GM23338 (cell line): ENCODE measurements at regions not wholly inside any gene's neighbourhood (a gene's known extent, or its start where the extent isn't known, plus 50 kb on each side); places are given as distances from the start of the nearest gene placed in this dataset.

Experiments used
- ATAC-seq: fragments of 200-7000 bp; cut with Tn5 transposase; 3 replicates; pipeline ENCODE4 v1.9.1; 2020
- DNase-seq: peaks from one replicate; pipeline ENCODE4 v3.0.0-alpha.2; 2015; ENCODE audit warnings: low spot score
- H2AFZ ChIP-seq: fragments of 200-600 bp; sonication (generic); 2 replicates; pipeline ENCODE4 v1.8.0; 2016; ENCODE audit warnings: antibody characterized with exemption, mild to moderate bottlenecking, moderate library complexity
- H3F3A ChIP-seq: fragments of 200-600 bp; sonication (generic); replicated peaks from 2 replicates; pipeline ENCODE4 v1.8.0; 2017; ENCODE audit warnings: antibody characterized with exemption, mixed run types, low read depth
- H3K27ac ChIP-seq: fragments of 200-600 bp; sonication (generic); 2 replicates; pipeline ENCODE4 v1.6.1; 2016; ENCODE audit warnings: low read depth
- H3K27me3 ChIP-seq: fragments of 200-600 bp; sonication (generic); 2 replicates; pipeline ENCODE4 v1.8.0; 2016; ENCODE audit warnings: mild to moderate bottlenecking, mixed run types, moderate library complexity; ENCODE audit not compliant: insufficient read depth
- H3K36me3 ChIP-seq: fragments of 200-600 bp; sonication (generic); 2 replicates; pipeline ENCODE4 v1.8.0; 2016; ENCODE audit warnings: mild to moderate bottlenecking; ENCODE audit not compliant: insufficient read depth
- H3K4me1 ChIP-seq: fragments of 200-600 bp; sonication (generic); 2 replicates; pipeline ENCODE4 v1.8.0; 2016; ENCODE audit warnings: mild to moderate bottlenecking, moderate library complexity; ENCODE audit not compliant: insufficient read depth
- H3K4me2 ChIP-seq: fragments of 200-600 bp; sonication (generic); 2 replicates; pipeline ENCODE4 v1.7.1; 2017; ENCODE audit warnings: mixed run types
- H3K4me3 ChIP-seq: fragments of 200-600 bp; sonication (generic); 2 replicates; pipeline ENCODE4 v1.6.1; 2016; ENCODE audit warnings: mixed run types
- H3K79me2 ChIP-seq: fragments of 200-600 bp; sonication (generic); replicated peaks from 2 replicates; pipeline ENCODE4 v1.8.0; 2017; ENCODE audit warnings: mild to moderate bottlenecking; ENCODE audit not compliant: insufficient read depth
- H3K9me2 ChIP-seq: fragments of 200-600 bp; sonication (generic); 2 replicates; pipeline ENCODE4 v1.8.0; 2017; ENCODE audit not compliant: insufficient read depth
- H4K20me1 ChIP-seq: fragments of 200-600 bp; sonication (generic); replicated peaks from 2 replicates; pipeline ENCODE4 v1.8.0; 2017; ENCODE audit warnings: mild to moderate bottlenecking; ENCODE audit not compliant: insufficient read depth
- H3K27ac Mint-ChIP-seq: 2 replicates; pipeline ENCODE4 v1.8.0; 2020; ENCODE audit warnings: inconsistent platforms, mild to moderate bottlenecking, moderate library complexity, mixed read lengths
- H3K27me3 Mint-ChIP-seq: 3 replicates; pipeline ENCODE4 v1.8.0; 2022; ENCODE audit warnings: low read depth, mild to moderate bottlenecking, moderate library complexity, mixed read lengths, inconsistent platforms; ENCODE audit not compliant: insufficient read depth, poor library complexity
- H3K36me3 Mint-ChIP-seq: 3 replicates; pipeline ENCODE4 v1.8.0; 2021; ENCODE audit warnings: low read depth, mild to moderate bottlenecking, inconsistent platforms, moderate library complexity, mixed read lengths
- H3K4me1 Mint-ChIP-seq: 3 replicates; pipeline ENCODE4 v1.8.0; 2020; ENCODE audit warnings: mild to moderate bottlenecking, inconsistent platforms, mixed read lengths
- H3K4me3 Mint-ChIP-seq: 3 replicates; pipeline ENCODE4 v1.8.0; 2021; ENCODE audit warnings: moderate library complexity, mild to moderate bottlenecking, inconsistent platforms, mixed read lengths
- H3K9me3 Mint-ChIP-seq: 3 replicates; pipeline ENCODE4 v1.8.0; 2020; ENCODE audit warnings: moderate library complexity, mild to moderate bottlenecking, inconsistent platforms, mixed read lengths
- CREB1 ChIP-seq: fragments of 250-450 bp; sonication (Bioruptor Pico); IDR thresholded peaks from 2 replicates; pipeline ENCODE4 v1.5.0; 2020; ENCODE audit warnings: low read depth, mild to moderate bottlenecking, moderate library complexity
- CTCF ChIP-seq, 2 experiments: fragments of 200-600 bp in 1 of 2; sonication (generic) in 1 of 2; conservative IDR thresholded peaks; 2 replicates each; pipeline versions ENCODE4 v1.5.1 to v1.6.1; 2016 to 2017; ENCODE audit warnings: antibody characterized with exemption in 2 of 2, low read depth in 2 of 2, mild to moderate bottlenecking in 2 of 2, moderate library complexity in 1 of 2
- ETS1 ChIP-seq: IDR thresholded peaks from 2 replicates; pipeline ENCODE4 v1.6.1; 2016; ENCODE audit warnings: antibody characterized with exemption
- EZH2phosphoT487 ChIP-seq: fragments of 200-600 bp; sonication (generic); IDR thresholded peaks from one replicate; pipeline ENCODE4 v1.8.1; 2018; ENCODE audit warnings: antibody characterized with exemption; ENCODE audit not compliant: unreplicated experiment
- JUNB ChIP-seq: IDR thresholded peaks from one replicate; pipeline ENCODE4 v1.6.1; 2016; ENCODE audit warnings: antibody characterized with exemption; ENCODE audit not compliant: unreplicated experiment
- REST ChIP-seq: IDR thresholded peaks from one replicate; pipeline ENCODE4 v1.6.1; 2018; ENCODE audit warnings: antibody characterized with exemption; ENCODE audit not compliant: unreplicated experiment
- STAT1 ChIP-seq: IDR thresholded peaks from one replicate; pipeline ENCODE4 v1.6.1; 2016; ENCODE audit warnings: antibody characterized with exemption; ENCODE audit not compliant: unreplicated experiment
- ZNF331 ChIP-seq: fragments of 250-450 bp; sonication (Bioruptor Pico); IDR thresholded peaks from 2 replicates; pipeline ENCODE4 v1.5.0; 2020; ENCODE audit warnings: low read depth, mild to moderate bottlenecking, moderate library complexity
- ZNF462 ChIP-seq: fragments of 250-450 bp; sonication (Bioruptor Pico); IDR thresholded peaks from 2 replicates; pipeline ENCODE4 v1.5.0; 2020; ENCODE audit warnings: mild to moderate bottlenecking, moderate library complexity

GRCh38 chr12:30187426-30187825, 403.7 kb upstream of the TMTC1 start:
- no peaks in the 10 kb centered on the region for H3K27me3 ChIP-seq
- Mint-ChIP-seq H3K9me3 (no peaks in the 10 kb centered on the region; the same call in 2 of the 3 replicates), H3K27me3 (peaks cover 3% of the 10 kb centered on the region), H3K27ac (no peak overlapping the region), H3K36me3 (no peaks in the 10 kb centered on the region), H3K4me3 (no peak overlapping the region), H3K4me1 (no peaks in the 10 kb centered on the region)
- no peaks in the 10 kb centered on the region for H3K36me3 ChIP-seq
- DNase-seq = no peak
- TF ChIP-seq ZNF462 (CRISPR knock-in tag) (no peak), ZNF331 (CRISPR knock-in tag) (no peak), EZH2phosphoT487 (no peak), JUNB (no peak), ETS1 (no peak), STAT1 (no peak), CTCF (conservative IDR thresholded peaks at IDR 0.05; ENCODE audit: low read depth in 2 of 2) (no peak), REST (no peak), CREB1 (CRISPR knock-in tag) (no peak)
- H3K27ac ChIP-seq = no peak overlapping the region
- no peaks in the 10 kb centered on the region for H3K79me2 ChIP-seq
- no peak overlapping the region for H3K4me3 ChIP-seq
- H3K4me1 ChIP-seq = no peaks in the 10 kb centered on the region
- ATAC-seq = no peak
- no peaks in the 10 kb centered on the region for H3F3A ChIP-seq
- H3K9me2 ChIP-seq = no peaks in the 10 kb centered on the region
- H3K4me2 ChIP-seq = no peak overlapping the region
- no peaks in the 10 kb centered on the region for H4K20me1 ChIP-seq
- H2AFZ ChIP-seq = no peak overlapping the region
